HAP-1 (cell line): ENCODE measurements at regions not wholly inside any gene's neighbourhood (a gene's known extent, or its start where the extent isn't known, plus 50 kb on each side); places are given as distances from the start of the nearest gene placed in this dataset.

Experiments
- DNase-seq, 2 experiments: peaks; one replicate each; pipeline ENCODE4 v3.0.0-alpha.2; 2016 to 2020; ENCODE audit warnings: low spot score in 2 of 2
- H3K27me3 ChIP-seq: fragments of 250-450 bp; sonication (Bioruptor Pico); 2 replicates; pipeline ENCODE4 v1.5.1; 2020; ENCODE audit warnings: low read depth, mild to moderate bottlenecking, moderate library complexity
- H3K36me3 ChIP-seq: fragments of 250-450 bp; sonication (Bioruptor Pico); replicated peaks from 2 replicates; pipeline ENCODE4 v1.5.1; 2020; ENCODE audit warnings: mild to moderate bottlenecking
- H3K4me1 ChIP-seq: fragments of 250-450 bp; sonication (Bioruptor Pico); 2 replicates; pipeline ENCODE4 v1.5.1; 2020; ENCODE audit warnings: mild to moderate bottlenecking
- H3K4me3 ChIP-seq: fragments of 250-450 bp; sonication (Bioruptor Pico); 2 replicates; pipeline ENCODE4 v1.5.1; 2020; ENCODE audit warnings: mild to moderate bottlenecking, moderate library complexity
- H3K9me3 ChIP-seq: fragments of 250-450 bp; sonication (Bioruptor Pico); 2 replicates; pipeline ENCODE4 v1.5.1; 2020; ENCODE audit warnings: mild to moderate bottlenecking, moderate library complexity
- in situ Hi-C: fragments of 300-500 bp; cut with MboI; formaldehyde crosslinking; loops from 3 replicates; pipeline ENCODE4 v1.14.3; 2020; ENCODE audit warnings: low sequenced_read_pairs, inconsistent platforms, mixed read lengths

GRCh38 chr14:66197276-66197675 lies 288.9 kb upstream of the CCDC196 start:
- Histone ChIP-seq H3K4me1 (no peaks in the 10 kb centered on the region), H3K36me3 (no peaks in the 10 kb centered on the region), H3K4me3 (no peak overlapping the region), H3K9me3 (no peaks in the 10 kb centered on the region), H3K27me3 (no peaks in the 10 kb centered on the region)
- in situ Hi-C loops: no loop called here
- no peak for DNase-seq

- in situ Hi-C loops: no loop called here
- H3K4me1 ChIP-seq: no peaks in the 10 kb centered on the region
- no peaks in the 10 kb centered on the region for H3K9me3 ChIP-seq
- no peaks in the 10 kb centered on the region for H3K36me3 ChIP-seq
- H3K4me3 ChIP-seq: no peak overlapping the region
- DNase-seq: no peak
- no peaks in the 10 kb centered on the region for H3K27me3 ChIP-seq
Observed at GRCh38 chr14:66206554-66206953, 279.6 kb upstream of the CCDC196 start.

DNA sequence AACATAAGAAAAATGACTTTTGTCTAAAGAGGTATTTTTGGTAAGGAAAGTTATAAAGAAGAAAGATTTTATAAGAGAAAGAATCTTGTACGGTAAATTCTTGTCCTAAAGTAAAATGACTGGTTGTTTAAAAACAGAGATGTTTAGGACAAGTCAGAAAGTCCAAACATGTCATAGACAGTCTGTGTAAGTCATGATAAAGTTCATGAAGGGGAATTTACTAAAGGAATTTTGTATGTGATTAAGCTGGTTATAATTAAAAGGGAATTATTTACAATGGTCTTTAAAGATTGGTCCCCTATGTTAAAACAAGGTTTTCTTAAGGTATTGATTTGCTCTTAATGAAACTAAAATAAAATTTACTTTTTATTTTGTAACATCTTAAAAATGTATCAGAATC lies 269.4 kb upstream of the CCDC196 start:
- Histone ChIP-seq H3K9me3 (0 out of 2 replicates have a peak, but pooled peaks cover 3% of the 10 kb centered on the region), H3K36me3 (no peaks in the 10 kb centered on the region), H3K27me3 (no peaks in the 10 kb centered on the region), H3K4me1 (no peaks in the 10 kb centered on the region; the same call in 1 of the 2 replicates), H3K4me3 (no peak overlapping the region)
- no peak for DNase-seq
- in situ Hi-C loops: no loop called here

DNA sequence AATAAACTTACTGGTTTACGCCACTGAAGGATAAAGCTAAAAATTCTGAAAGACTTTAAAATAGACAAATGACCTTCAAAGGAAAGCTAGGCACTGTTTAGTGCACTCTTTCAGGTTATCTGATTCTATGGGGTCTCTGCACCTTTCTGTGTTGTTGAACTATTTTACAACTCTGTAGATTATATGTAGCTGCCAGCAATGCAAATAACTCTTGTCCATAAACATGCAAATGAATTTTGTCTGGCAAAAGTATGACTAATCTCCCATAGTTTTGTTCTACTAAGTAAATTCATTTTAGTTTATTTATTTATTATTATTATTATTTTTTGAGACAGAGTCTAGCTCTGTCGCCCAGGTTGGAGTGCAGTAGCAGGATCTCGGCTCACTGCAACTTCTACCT lies 266.3 kb upstream of the CCDC196 start:
- H3K4me1 ChIP-seq: no peaks in the 10 kb centered on the region; the same call in 1 of the 2 replicates
- H3K4me3 ChIP-seq: no peak overlapping the region
- no peak for DNase-seq
- H3K36me3 ChIP-seq: no peaks in the 10 kb centered on the region
- H3K9me3 ChIP-seq: 0 out of 2 replicates have a peak, but pooled peaks cover 3% of the 10 kb centered on the region
- in situ Hi-C loops: no loop called here
- no peaks in the 10 kb centered on the region for H3K27me3 ChIP-seq

DNA sequence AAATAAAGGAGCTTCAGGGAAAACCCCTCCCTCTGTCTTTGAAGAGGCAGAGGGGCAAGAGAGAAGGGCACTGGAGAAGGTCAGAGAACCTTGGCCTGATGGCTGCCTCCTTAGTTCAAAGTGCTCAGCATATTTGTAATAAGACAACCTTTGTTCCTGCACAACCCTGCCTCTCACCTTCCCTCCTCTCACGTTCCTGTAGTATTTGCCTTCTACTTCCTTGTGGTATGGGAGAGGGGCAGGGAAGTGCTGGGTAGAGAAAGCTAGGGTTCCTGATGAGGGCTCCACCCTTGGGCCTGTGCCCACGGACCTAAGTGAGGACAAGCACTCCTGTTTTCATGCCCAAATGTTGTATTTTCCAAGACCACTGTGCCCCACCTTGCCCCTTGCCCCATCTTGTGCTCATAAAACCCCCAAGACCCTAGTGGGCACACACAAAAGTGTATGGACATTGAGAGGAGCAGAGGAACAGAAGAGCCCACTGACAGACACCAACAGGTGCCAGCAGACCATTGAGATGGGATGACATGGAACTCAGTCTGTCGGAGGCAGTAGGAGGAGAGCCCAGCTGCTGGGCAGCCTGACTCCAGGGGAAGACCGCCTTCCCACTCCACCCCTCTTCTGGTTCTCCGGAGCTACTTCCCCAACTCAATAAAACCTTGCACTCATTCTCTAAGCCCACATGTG lies 261.5 kb upstream of the CCDC196 start:
- H3K9me3 ChIP-seq: no peaks in the 10 kb centered on the region
- H3K27me3 ChIP-seq: no peaks in the 10 kb centered on the region
- no peak overlapping the region for H3K4me3 ChIP-seq
- no peaks in the 10 kb centered on the region for H3K36me3 ChIP-seq
- in situ Hi-C loops: no loop called here
- H3K4me1 ChIP-seq: no peaks in the 10 kb centered on the region; the same call in 1 of the 2 replicates
- DNase-seq: no peak

- in situ Hi-C loops: no loop called here
- H3K9me3 ChIP-seq: no peaks in the 10 kb centered on the region
- no peak for DNase-seq
- no peak overlapping the region for H3K4me3 ChIP-seq
- H3K36me3 ChIP-seq: no peaks in the 10 kb centered on the region
- no peaks in the 10 kb centered on the region for H3K4me1 ChIP-seq
- H3K27me3 ChIP-seq: no peaks in the 10 kb centered on the region
Observed at GRCh38 chr14:66225337-66225736, 260.8 kb upstream of the CCDC196 start.

- in situ Hi-C loops: no loop called here
- H3K4me3 ChIP-seq: no peak overlapping the region
- H3K27me3 ChIP-seq: no peaks in the 10 kb centered on the region
- no peaks in the 10 kb centered on the region for H3K36me3 ChIP-seq
- H3K9me3 ChIP-seq: no peaks in the 10 kb centered on the region
- no peaks in the 10 kb centered on the region for H3K4me1 ChIP-seq
- no peak for DNase-seq
Observed at GRCh38 chr14:66228267-66228970, 257.8 kb upstream of the CCDC196 start.

GRCh38 chr14:66231820-66232219 lies 254.4 kb upstream of the CCDC196 start:
- Histone ChIP-seq H3K4me3 (no peak overlapping the region), H3K27me3 (no peaks in the 10 kb centered on the region), H3K4me1 (no peaks in the 10 kb centered on the region), H3K9me3 (no peaks in the 10 kb centered on the region), H3K36me3 (no peaks in the 10 kb centered on the region)
- no peak for DNase-seq
- in situ Hi-C loops: no loop called here

DNA sequence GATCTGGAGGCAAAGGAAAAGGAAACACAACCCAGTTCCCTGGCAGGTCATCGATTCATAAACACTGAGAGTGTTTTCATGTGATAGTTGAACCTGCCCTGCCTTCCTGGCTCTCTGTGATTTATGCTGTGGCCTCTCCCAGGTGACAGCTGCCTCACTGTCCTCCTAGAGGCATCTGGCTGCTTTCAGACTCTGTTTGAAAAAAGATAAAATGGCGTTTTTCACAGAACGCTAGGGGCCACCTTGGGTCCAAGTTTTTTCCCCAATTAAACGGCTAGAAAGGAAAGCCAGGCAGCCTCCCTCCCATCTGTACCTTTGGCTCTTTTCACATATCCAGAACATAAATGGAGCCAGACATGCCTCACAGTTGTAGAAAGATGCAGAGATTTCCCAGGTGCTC lies 252.6 kb upstream of the CCDC196 start:
- DNase-seq: no peak
- no peaks in the 10 kb centered on the region for H3K36me3 ChIP-seq
- H3K27me3 ChIP-seq: no peaks in the 10 kb centered on the region; the same call in 1 of the 2 replicates
- no peaks in the 10 kb centered on the region for H3K4me1 ChIP-seq
- H3K4me3 ChIP-seq: no peak overlapping the region
- in situ Hi-C loops: no loop called here
- H3K9me3 ChIP-seq: no peaks in the 10 kb centered on the region

DNA sequence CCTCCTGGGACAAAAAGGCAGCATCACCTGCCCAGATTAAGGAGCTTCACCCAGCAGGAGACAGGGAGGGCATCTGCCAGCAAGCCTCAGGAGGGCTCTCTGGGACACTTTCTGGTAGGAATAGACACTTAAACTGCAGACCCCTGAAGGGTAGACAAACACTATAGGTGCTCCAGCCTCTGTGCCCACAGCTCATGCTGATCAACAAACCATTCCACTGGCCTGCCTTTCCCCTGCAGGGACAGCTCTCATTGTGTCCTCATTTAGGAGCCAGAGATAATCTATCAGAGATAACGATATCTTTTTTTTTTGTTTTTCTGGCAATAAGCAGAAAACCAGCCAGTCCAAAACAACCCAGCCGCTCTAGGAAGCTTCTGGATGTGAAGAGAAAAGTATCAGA lies 251.8 kb upstream of the CCDC196 start:
- DNase-seq: no peak
- no peaks in the 10 kb centered on the region for H3K9me3 ChIP-seq
- in situ Hi-C loops: no loop called here
- H3K4me1 ChIP-seq: no peaks in the 10 kb centered on the region
- no peaks in the 10 kb centered on the region for H3K36me3 ChIP-seq
- H3K27me3 ChIP-seq: no peaks in the 10 kb centered on the region; the same call in 1 of the 2 replicates
- H3K4me3 ChIP-seq: no peak overlapping the region

DNA sequence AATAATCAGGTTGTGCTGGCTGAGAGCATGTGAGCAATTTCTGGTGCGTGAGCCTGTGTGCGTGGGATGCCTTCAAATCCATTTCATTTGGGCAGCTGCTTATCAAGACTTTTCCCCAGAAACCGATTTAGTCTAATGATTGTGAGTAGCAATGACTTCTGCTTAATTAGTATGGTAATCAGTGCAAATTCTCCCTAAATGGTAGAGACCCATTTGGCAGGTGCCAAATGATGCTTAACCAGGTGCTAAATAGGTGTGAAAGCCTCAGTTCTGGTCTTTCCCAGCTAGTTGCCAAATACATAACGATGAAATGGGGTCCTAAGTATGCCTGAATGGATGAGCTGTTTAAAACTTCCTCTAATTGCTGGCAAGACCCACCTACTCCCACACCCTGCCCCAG lies 248.4 kb upstream of the CCDC196 start:
- in situ Hi-C loops: no loop called here
- no peak overlapping the region for H3K4me3 ChIP-seq
- no peak for DNase-seq
- no peaks in the 10 kb centered on the region; the same call in 1 of the 2 replicates for H3K27me3 ChIP-seq
- no peaks in the 10 kb centered on the region for H3K36me3 ChIP-seq
- no peaks in the 10 kb centered on the region for H3K4me1 ChIP-seq
- no peaks in the 10 kb centered on the region for H3K9me3 ChIP-seq

DNA sequence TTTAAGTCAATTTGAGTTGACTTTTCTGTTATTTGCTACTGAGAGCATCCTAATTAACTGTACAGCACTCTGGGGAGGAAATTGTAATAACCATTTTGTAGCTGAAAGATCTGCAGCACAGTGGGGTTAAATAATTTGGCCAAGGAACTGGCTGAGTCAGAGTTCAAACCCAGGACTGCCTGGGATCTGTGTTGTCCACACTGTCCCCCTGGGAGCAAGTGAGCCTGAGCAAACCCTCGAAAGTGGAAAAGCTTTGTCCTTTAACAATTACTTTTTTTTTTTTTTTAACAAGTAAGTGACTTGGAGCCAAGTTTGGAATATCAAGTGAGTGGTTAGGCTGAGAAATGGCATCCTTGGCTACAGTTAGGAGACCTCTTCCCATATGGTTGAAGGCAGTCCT lies 247.2 kb upstream of the CCDC196 start:
- H3K4me3 ChIP-seq: no peak overlapping the region
- H3K4me1 ChIP-seq: no peaks in the 10 kb centered on the region
- in situ Hi-C loops: no loop called here
- DNase-seq: no peak
- no peaks in the 10 kb centered on the region for H3K9me3 ChIP-seq
- no peaks in the 10 kb centered on the region for H3K36me3 ChIP-seq
- no peaks in the 10 kb centered on the region; the same call in 1 of the 2 replicates for H3K27me3 ChIP-seq

GRCh38 chr14:66239589-66239988 lies 246.6 kb upstream of the CCDC196 start:
- in situ Hi-C loops: no loop called here
- Histone ChIP-seq H3K36me3 (no peaks in the 10 kb centered on the region), H3K4me3 (no peak overlapping the region), H3K4me1 (no peaks in the 10 kb centered on the region), H3K9me3 (no peaks in the 10 kb centered on the region), H3K27me3 (no peaks in the 10 kb centered on the region; the same call in 1 of the 2 replicates)
- no peak for DNase-seq

GRCh38 chr14:66240105-66240504 lies 246.1 kb upstream of the CCDC196 start:
- Histone ChIP-seq H3K27me3 (no peaks in the 10 kb centered on the region; the same call in 1 of the 2 replicates), H3K36me3 (no peaks in the 10 kb centered on the region), H3K4me3 (no peak overlapping the region), H3K4me1 (no peaks in the 10 kb centered on the region), H3K9me3 (no peaks in the 10 kb centered on the region)
- DNase-seq: no peak
- in situ Hi-C loops: no loop called here
